ENCODE measurements at regions not wholly inside any gene's neighbourhood (a gene's known extent, or its start where the extent isn't known, plus 50 kb on each side); places are given as distances from the start of the nearest gene placed in this dataset.

GRCh38 chr3:72310419-72311380, 525.8 kb upstream of the PROK2 start:
- H3K4me3 ChIP-seq = no peak overlapping the region
- H3K27ac ChIP-seq = peak overlapping the region in 1 of 4 donors; percentile 50
- peak; percentile 72 for ATAC-seq
- TF ChIP-seq, protein P1, sequence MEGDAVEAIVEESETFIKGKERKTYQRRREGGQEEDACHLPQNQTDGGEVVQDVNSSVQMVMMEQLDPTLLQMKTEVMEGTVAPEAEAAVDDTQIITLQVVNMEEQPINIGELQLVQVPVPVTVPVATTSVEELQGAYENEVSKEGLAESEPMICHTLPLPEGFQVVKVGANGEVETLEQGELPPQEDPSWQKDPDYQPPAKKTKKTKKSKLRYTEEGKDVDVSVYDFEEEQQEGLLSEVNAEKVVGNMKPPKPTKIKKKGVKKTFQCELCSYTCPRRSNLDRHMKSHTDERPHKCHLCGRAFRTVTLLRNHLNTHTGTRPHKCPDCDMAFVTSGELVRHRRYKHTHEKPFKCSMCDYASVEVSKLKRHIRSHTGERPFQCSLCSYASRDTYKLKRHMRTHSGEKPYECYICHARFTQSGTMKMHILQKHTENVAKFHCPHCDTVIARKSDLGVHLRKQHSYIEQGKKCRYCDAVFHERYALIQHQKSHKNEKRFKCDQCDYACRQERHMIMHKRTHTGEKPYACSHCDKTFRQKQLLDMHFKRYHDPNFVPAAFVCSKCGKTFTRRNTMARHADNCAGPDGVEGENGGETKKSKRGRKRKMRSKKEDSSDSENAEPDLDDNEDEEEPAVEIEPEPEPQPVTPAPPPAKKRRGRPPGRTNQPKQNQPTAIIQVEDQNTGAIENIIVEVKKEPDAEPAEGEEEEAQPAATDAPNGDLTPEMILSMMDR (IDR thresholded peaks at IDR 0.05) = no peak
- TF ChIP-seq POLR2AphosphoS5 (IDR thresholded peaks at IDR 0.05) (no peak), EP300 (IDR thresholded peaks at IDR 0.05) (no peak), POLR2A (IDR thresholded peaks at IDR 0.05) (no peak)
- no peaks in the 10 kb centered on the region for H3K27me3 ChIP-seq
- H3K9me3 ChIP-seq = no peaks in the 10 kb centered on the region
- no peaks in the 10 kb centered on the region for H3K36me3 ChIP-seq
- H3K4me1 ChIP-seq = peaks cover 0 to 15% (median 0%) of the 10 kb centered on the region in 3 donors
- WGBS, 2 donors (ENCODE audit: low coverage in 1 of 2) = 29 to 45% methylated on average over 5 to 8 of the region's 20 CpGs

- Histone ChIP-seq H3K36me3 (no peaks in the 10 kb centered on the region), H3K27me3 (no peaks in the 10 kb centered on the region), H3K9me3 (no peaks in the 10 kb centered on the region), H3K4me1 (peaks cover 0 to 15% (median 0%) of the 10 kb centered on the region in 3 donors), H3K27ac (no peak overlapping the region), H3K4me3 (no peak overlapping the region)
- WGBS, 2 donors (ENCODE audit: low coverage in 1 of 2) = 66 to 79% methylated on average over 5 to 11 of the region's 11 CpGs
- TF ChIP-seq POLR2AphosphoS5 (IDR thresholded peaks at IDR 0.05) = no peak
- ATAC-seq = no peak
These were observed 524.9 kb upstream of the PROK2 start for GRCh38 chr3:72309661-72310418.

GRCh38 chr3:72308641-72309040, 523.7 kb upstream of the PROK2 start:
- H3K4me3 ChIP-seq = no peak overlapping the region
- no peak for ATAC-seq
- H3K36me3 ChIP-seq = no peaks in the 10 kb centered on the region
- no peaks in the 10 kb centered on the region for H3K9me3 ChIP-seq
- no peak overlapping the region for H3K27ac ChIP-seq
- no peaks in the 10 kb centered on the region for H3K27me3 ChIP-seq
- WGBS, 2 donors (ENCODE audit: low coverage in 1 of 2) = 100% methylated on average over 2 of the region's 2 CpGs
- peaks cover 0 to 25% (median 0%) of the 10 kb centered on the region in 3 donors for H3K4me1 ChIP-seq
- no peak for TF ChIP-seq POLR2AphosphoS5 (IDR thresholded peaks at IDR 0.05)
- no peak for TF ChIP-seq POLR2A (IDR thresholded peaks at IDR 0.05)
- TF ChIP-seq, protein P1 (IDR thresholded peaks at IDR 0.05) = no peak
- TF ChIP-seq EP300 (IDR thresholded peaks at IDR 0.05) = no peak

GRCh38 chr3:72307438-72308115, 522.6 kb upstream of the PROK2 start:
- no peak for ATAC-seq
- no peak overlapping the region for H3K4me3 ChIP-seq
- no peaks in the 10 kb centered on the region for H3K9me3 ChIP-seq
- no peak for TF ChIP-seq POLR2AphosphoS5 (IDR thresholded peaks at IDR 0.05)
- TF ChIP-seq EP300 (IDR thresholded peaks at IDR 0.05) = no peak
- no peaks in the 10 kb centered on the region for H3K27me3 ChIP-seq
- H3K27ac ChIP-seq = no peak overlapping the region
- H3K36me3 ChIP-seq = no peaks in the 10 kb centered on the region
- H3K4me1 ChIP-seq = peaks cover 0 to 25% (median 0%) of the 10 kb centered on the region in 3 donors
- WGBS, 2 donors (ENCODE audit: low coverage in 1 of 2) = 83 to 90% methylated on average over 2 to 7 of the region's 7 CpGs

- Histone ChIP-seq H3K36me3 (no peaks in the 10 kb centered on the region), H3K9me3 (no peaks in the 10 kb centered on the region), H3K4me3 (no peak overlapping the region), H3K27ac (no peak overlapping the region), H3K4me1 (peaks cover 0 to 25% (median 0%) of the 10 kb centered on the region in 3 donors), H3K27me3 (no peaks in the 10 kb centered on the region)
- WGBS, 2 donors (ENCODE audit: low coverage in 1 of 2) = 50 to 88% methylated on average over 1 to 2 of the region's 9 CpGs
- ATAC-seq = no peak
- no peak for TF ChIP-seq EP300 (IDR thresholded peaks at IDR 0.05)
- TF ChIP-seq POLR2AphosphoS5 (IDR thresholded peaks at IDR 0.05) = no peak
- TF ChIP-seq, protein P1 (IDR thresholded peaks at IDR 0.05) = no peak
- TF ChIP-seq POLR2A (IDR thresholded peaks at IDR 0.05) = no peak
These were observed 521.9 kb upstream of the PROK2 start for GRCh38 chr3:72306800-72307341.

All from gastroesophageal sphincter (tissue), 4 donors.